HEK293 (cell line): ENCODE measurements at regions not wholly inside any gene's neighbourhood (a gene's known extent, or its start where the extent isn't known, plus 50 kb on each side); places are given as distances from the start of the nearest gene placed in this dataset.

ENCODE experiments used
- EGR2 ChIP-seq: fragments of 450-650 bp; formaldehyde crosslinking; IDR thresholded peaks from 2 replicates; pipeline ENCODE4 v1.5.1; 2016; ENCODE audit warnings: low read depth, missing biosample characterization, missing genetic modification characterization
- GLI2 ChIP-seq: fragments of 450-650 bp; formaldehyde crosslinking; IDR thresholded peaks from 2 replicates; pipeline ENCODE4; 2017; ENCODE audit warnings: missing biosample characterization, missing genetic modification characterization, low read depth, borderline replicate concordance
- HOXA7 ChIP-seq: sonication (generic); formaldehyde crosslinking; IDR thresholded peaks from 2 replicates; pipeline ENCODE4 v1.8.1; 2022; ENCODE audit warnings: missing genetic modification reagents, borderline replicate concordance
- OSR2 ChIP-seq: fragments of 450-650 bp; formaldehyde crosslinking; IDR thresholded peaks from 2 replicates; pipeline ENCODE4 v1.5.1; 2016; ENCODE audit warnings: missing biosample characterization, missing genetic modification characterization
- PRDM2 ChIP-seq: fragments of 450-650 bp; formaldehyde crosslinking; IDR thresholded peaks from 2 replicates; pipeline ENCODE4 v1.5.1; 2016; ENCODE audit warnings: missing biosample characterization, missing genetic modification characterization, borderline replicate concordance
- SP2 ChIP-seq: fragments of 450-650 bp; formaldehyde crosslinking; IDR thresholded peaks from 2 replicates; pipeline ENCODE4 v1.5.1; 2016; ENCODE audit warnings: missing biosample characterization, missing genetic modification characterization
- YY2 ChIP-seq: fragments of 450-650 bp; formaldehyde crosslinking; IDR thresholded peaks from 2 replicates; pipeline ENCODE4 v1.5.1; 2016; ENCODE audit warnings: missing biosample characterization, missing genetic modification characterization
- ZBTB6 ChIP-seq: fragments of 450-650 bp; formaldehyde crosslinking; IDR thresholded peaks from 2 replicates; pipeline ENCODE4 v1.5.1; 2017; ENCODE audit warnings: missing biosample characterization, missing genetic modification characterization
- ZNF132 ChIP-seq: fragments of 450-650 bp; formaldehyde crosslinking; IDR thresholded peaks from 2 replicates; pipeline ENCODE4 v1.5.1; 2017; ENCODE audit warnings: missing biosample characterization, missing genetic modification characterization, borderline replicate concordance
- ZNF146 ChIP-seq: fragments of 450-650 bp; formaldehyde crosslinking; IDR thresholded peaks from 2 replicates; pipeline ENCODE4 v1.5.1; 2016; ENCODE audit warnings: missing biosample characterization, missing genetic modification characterization
- ZNF214 ChIP-seq: fragments of 450-650 bp; formaldehyde crosslinking; IDR thresholded peaks from 2 replicates; pipeline ENCODE4 v1.5.1; 2017; ENCODE audit warnings: missing biosample characterization, mild to moderate bottlenecking, missing genetic modification characterization, borderline replicate concordance
- ZNF239 ChIP-seq: fragments of 450-650 bp; formaldehyde crosslinking; IDR thresholded peaks from 2 replicates; pipeline ENCODE4 v1.5.1; 2016; ENCODE audit warnings: missing biosample characterization, missing genetic modification characterization
- ZNF341 ChIP-seq: fragments of 450-650 bp; formaldehyde crosslinking; IDR thresholded peaks from 2 replicates; pipeline ENCODE4; 2016; ENCODE audit warnings: low read depth, missing biosample characterization, missing genetic modification characterization
- ZNF354C ChIP-seq: fragments of 450-650 bp; formaldehyde crosslinking; IDR thresholded peaks from 2 replicates; pipeline ENCODE4 v1.5.1; 2016; ENCODE audit warnings: missing biosample characterization, missing genetic modification characterization, low read depth, borderline replicate concordance
- ZNF423 ChIP-seq: fragments of 450-650 bp; formaldehyde crosslinking; IDR thresholded peaks from 2 replicates; pipeline ENCODE4 v1.5.1; 2016; ENCODE audit warnings: missing biosample characterization, missing genetic modification characterization
- ZNF433 ChIP-seq: fragments of 450-650 bp; formaldehyde crosslinking; IDR thresholded peaks from 2 replicates; pipeline ENCODE4 v1.5.1; 2016; ENCODE audit warnings: missing biosample characterization, missing genetic modification characterization, low read depth
- ZNF510 ChIP-seq: fragments of 450-650 bp; formaldehyde crosslinking; IDR thresholded peaks from 2 replicates; pipeline ENCODE4 v1.5.1; 2018; ENCODE audit warnings: mild to moderate bottlenecking, missing genetic modification characterization, missing biosample characterization; ENCODE audit not compliant: insufficient replicate concordance
- ZNF514 ChIP-seq: fragments of 450-650 bp; formaldehyde crosslinking; IDR thresholded peaks from 2 replicates; pipeline ENCODE4 v1.5.1; 2016; ENCODE audit warnings: missing biosample characterization, missing genetic modification characterization
- ZNF544 ChIP-seq: fragments of 450-650 bp; formaldehyde crosslinking; IDR thresholded peaks from 2 replicates; pipeline ENCODE4 v1.5.0; 2017; ENCODE audit warnings: missing biosample characterization, missing genetic modification characterization
- ZNF654 ChIP-seq: fragments of 450-650 bp; formaldehyde crosslinking; IDR thresholded peaks from 2 replicates; pipeline ENCODE4 v1.5.1; 2016; ENCODE audit warnings: low read depth, missing biosample characterization, missing genetic modification characterization
- ZNF677 ChIP-seq: fragments of 450-650 bp; IDR thresholded peaks from 2 replicates; pipeline ENCODE4 v1.5.0; 2018; ENCODE audit warnings: missing biosample characterization, mild to moderate bottlenecking, missing genetic modification characterization, moderate library complexity
- ZNF768 ChIP-seq: fragments of 450-650 bp; formaldehyde crosslinking; IDR thresholded peaks from 2 replicates; pipeline ENCODE4 v1.5.1; 2018; ENCODE audit warnings: missing biosample characterization, mild to moderate bottlenecking, missing genetic modification characterization
- ZNF776 ChIP-seq: fragments of 450-650 bp; formaldehyde crosslinking; IDR thresholded peaks from 2 replicates; pipeline ENCODE4 v1.5.0; 2017; ENCODE audit warnings: missing biosample characterization, missing genetic modification characterization, borderline replicate concordance
- ZSCAN23 ChIP-seq: fragments of 450-650 bp; formaldehyde crosslinking; IDR thresholded peaks from 2 replicates; pipeline ENCODE4 v1.5.1; 2016; ENCODE audit warnings: missing biosample characterization, missing genetic modification characterization
- TF ChIP-seq, protein P1 (sequence below): fragments of 450-650 bp; formaldehyde crosslinking; IDR thresholded peaks from 2 replicates; pipeline ENCODE4 v1.5.1; 2017; ENCODE audit warnings: missing biosample characterization, missing genetic modification characterization
- TF ChIP-seq, protein P2 (sequence below): fragments of 450-650 bp; formaldehyde crosslinking; IDR thresholded peaks from 2 replicates; pipeline ENCODE4 v1.5.1; 2017; ENCODE audit warnings: missing biosample characterization, missing genetic modification characterization
- TF ChIP-seq, protein P3 (sequence below): fragments of 450-650 bp; formaldehyde crosslinking; conservative IDR thresholded peaks from 2 replicates; pipeline ENCODE4 v1.5.1; 2016; ENCODE audit warnings: low read depth, missing biosample characterization, missing genetic modification characterization

DNA sequence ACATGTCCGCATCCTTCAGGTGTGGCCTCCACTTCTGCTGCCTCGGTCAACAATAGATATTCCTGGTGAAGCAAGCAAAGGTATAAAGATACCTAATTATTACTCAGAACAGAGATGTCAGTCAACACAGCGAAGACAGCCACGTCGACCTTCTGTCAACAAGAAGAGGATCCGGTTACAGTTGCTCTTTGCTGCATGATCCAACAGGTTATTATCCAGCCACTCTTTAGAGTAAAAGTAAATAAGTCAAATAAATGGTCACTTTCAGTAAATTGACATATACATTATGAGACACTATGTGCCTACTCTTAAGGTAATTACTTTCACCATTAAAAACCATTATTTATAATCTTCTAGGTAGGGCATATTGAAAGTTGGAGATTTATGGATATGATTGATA lies 356.8 kb upstream of the ATP11B start (continued):
- no peak for TF ChIP-seq ZNF677
- TF ChIP-seq ZBTB6 (tag by site-specific recombination): no peak
- TF ChIP-seq, protein P1, sequence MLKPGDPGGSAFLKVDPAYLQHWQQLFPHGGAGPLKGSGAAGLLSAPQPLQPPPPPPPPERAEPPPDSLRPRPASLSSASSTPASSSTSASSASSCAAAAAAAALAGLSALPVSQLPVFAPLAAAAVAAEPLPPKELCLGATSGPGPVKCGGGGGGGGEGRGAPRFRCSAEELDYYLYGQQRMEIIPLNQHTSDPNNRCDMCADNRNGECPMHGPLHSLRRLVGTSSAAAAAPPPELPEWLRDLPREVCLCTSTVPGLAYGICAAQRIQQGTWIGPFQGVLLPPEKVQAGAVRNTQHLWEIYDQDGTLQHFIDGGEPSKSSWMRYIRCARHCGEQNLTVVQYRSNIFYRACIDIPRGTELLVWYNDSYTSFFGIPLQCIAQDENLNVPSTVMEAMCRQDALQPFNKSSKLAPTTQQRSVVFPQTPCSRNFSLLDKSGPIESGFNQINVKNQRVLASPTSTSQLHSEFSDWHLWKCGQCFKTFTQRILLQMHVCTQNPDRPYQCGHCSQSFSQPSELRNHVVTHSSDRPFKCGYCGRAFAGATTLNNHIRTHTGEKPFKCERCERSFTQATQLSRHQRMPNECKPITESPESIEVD (tag by site-specific recombination): peak; percentile 87
- no peak for TF ChIP-seq ZNF423
- TF ChIP-seq OSR2 (tag by site-specific recombination): peak; percentile 83
- no peak for TF ChIP-seq ZNF239 (tag by site-specific recombination)
- TF ChIP-seq ZNF514: no peak
- no peak for TF ChIP-seq PRDM2
- TF ChIP-seq ZNF544 (tag by site-specific recombination): no peak
- TF ChIP-seq ZNF132: no peak
- TF ChIP-seq EGR2 (tag by site-specific recombination): no peak
- TF ChIP-seq ZNF768 (tag by site-specific recombination): no peak
- TF ChIP-seq, protein P2, sequence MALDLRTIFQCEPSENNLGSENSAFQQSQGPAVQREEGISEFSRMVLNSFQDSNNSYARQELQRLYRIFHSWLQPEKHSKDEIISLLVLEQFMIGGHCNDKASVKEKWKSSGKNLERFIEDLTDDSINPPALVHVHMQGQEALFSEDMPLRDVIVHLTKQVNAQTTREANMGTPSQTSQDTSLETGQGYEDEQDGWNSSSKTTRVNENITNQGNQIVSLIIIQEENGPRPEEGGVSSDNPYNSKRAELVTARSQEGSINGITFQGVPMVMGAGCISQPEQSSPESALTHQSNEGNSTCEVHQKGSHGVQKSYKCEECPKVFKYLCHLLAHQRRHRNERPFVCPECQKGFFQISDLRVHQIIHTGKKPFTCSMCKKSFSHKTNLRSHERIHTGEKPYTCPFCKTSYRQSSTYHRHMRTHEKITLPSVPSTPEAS (tag by site-specific recombination): no peak
- no peak for TF ChIP-seq HOXA7
- no peak for TF ChIP-seq ZNF146 (tag by site-specific recombination)
- TF ChIP-seq ZNF214 (tag by site-specific recombination): no peak
- TF ChIP-seq ZNF654 (tag by site-specific recombination): no peak
- TF ChIP-seq, protein P3, sequence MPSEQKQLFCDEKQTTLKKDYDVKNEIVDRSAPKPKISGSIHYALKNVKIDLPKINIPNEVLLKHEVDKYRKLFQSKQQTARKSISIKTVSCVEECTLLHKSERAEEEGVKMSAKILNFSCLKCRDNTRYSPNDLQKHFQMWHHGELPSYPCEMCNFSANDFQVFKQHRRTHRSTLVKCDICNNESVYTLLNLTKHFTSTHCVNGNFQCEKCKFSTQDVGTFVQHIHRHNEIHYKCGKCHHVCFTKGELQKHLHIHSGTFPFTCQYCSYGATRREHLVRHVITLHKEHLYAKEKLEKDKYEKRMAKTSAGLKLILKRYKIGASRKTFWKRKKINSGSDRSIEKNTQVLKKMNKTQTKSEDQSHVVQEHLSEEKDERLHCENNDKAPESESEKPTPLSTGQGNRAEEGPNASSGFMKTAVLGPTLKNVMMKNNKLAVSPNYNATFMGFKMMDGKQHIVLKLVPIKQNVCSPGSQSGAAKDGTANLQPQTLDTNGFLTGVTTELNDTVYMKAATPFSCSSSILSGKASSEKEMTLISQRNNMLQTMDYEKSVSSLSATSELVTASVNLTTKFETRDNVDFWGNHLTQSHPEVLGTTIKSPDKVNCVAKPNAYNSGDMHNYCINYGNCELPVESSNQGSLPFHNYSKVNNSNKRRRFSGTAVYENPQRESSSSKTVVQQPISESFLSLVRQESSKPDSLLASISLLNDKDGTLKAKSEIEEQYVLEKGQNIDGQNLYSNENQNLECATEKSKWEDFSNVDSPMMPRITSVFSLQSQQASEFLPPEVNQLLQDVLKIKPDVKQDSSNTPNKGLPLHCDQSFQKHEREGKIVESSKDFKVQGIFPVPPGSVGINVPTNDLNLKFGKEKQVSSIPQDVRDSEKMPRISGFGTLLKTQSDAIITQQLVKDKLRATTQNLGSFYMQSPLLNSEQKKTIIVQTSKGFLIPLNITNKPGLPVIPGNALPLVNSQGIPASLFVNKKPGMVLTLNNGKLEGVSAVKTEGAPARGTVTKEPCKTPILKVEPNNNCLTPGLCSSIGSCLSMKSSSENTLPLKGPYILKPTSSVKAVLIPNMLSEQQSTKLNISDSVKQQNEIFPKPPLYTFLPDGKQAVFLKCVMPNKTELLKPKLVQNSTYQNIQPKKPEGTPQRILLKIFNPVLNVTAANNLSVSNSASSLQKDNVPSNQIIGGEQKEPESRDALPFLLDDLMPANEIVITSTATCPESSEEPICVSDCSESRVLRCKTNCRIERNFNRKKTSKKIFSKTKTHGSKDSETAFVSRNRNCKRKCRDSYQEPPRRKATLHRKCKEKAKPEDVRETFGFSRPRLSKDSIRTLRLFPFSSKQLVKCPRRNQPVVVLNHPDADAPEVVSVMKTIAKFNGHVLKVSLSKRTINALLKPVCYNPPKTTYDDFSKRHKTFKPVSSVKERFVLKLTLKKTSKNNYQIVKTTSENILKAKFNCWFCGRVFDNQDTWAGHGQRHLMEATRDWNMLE (tag by site-specific recombination): no peak
- TF ChIP-seq ZSCAN23: no peak
- TF ChIP-seq GLI2 (tag by site-specific recombination): no peak
- no peak for TF ChIP-seq ZNF341
- no peak for TF ChIP-seq YY2 (tag by site-specific recombination)
- no peak for TF ChIP-seq ZNF776 (tag by site-specific recombination)
- TF ChIP-seq ZNF354C: no peak
- no peak for TF ChIP-seq SP2 (tag by site-specific recombination)
- TF ChIP-seq ZNF433 (tag by site-specific recombination): no peak
- no peak for TF ChIP-seq ZNF510 (tag by site-specific recombination)
